H1 (cell line): ENCODE measurements at regions not wholly inside any gene's neighbourhood (a gene's known extent, or its start where the extent isn't known, plus 50 kb on each side); places are given as distances from the start of the nearest gene placed in this dataset.

Experiments
- BACH1 ChIP-seq: IDR thresholded peaks from 2 replicates; pipeline ENCODE4 v1.6.1; 2012; ENCODE audit warnings: low read length, improper control_type of control experiment
- CBX5 ChIP-seq: fragments of 300-800, 300-1000 bp; sonication (generic); IDR thresholded peaks from 2 replicates; pipeline ENCODE4 v1.7.1; 2016; ENCODE audit warnings: antibody characterized with exemption, low read length, low read depth
- CTBP2 ChIP-seq: IDR thresholded peaks from 2 replicates; pipeline ENCODE4 v1.7.0; 2011; ENCODE audit warnings: borderline replicate concordance, mild to moderate bottlenecking, moderate library complexity, mixed read lengths, low read length; ENCODE audit not compliant: insufficient read depth, insufficient read length
- EP300 ChIP-seq, 2 experiments: IDR thresholded peaks; 1 replicate in 1 of 2; 2 replicates in 1 of 2; pipeline ENCODE4 v1.6.1; 2011 to 2012; ENCODE audit warnings: low read depth in 2 of 2, low read length in 2 of 2, mild to moderate bottlenecking in 2 of 2, borderline replicate concordance in 1 of 2, inconsistent platforms in 1 of 2, moderate library complexity in 1 of 2
- GTF2F1 ChIP-seq: IDR thresholded peaks from 2 replicates; pipeline ENCODE4 v1.6.1; 2012; ENCODE audit warnings: low read depth, low read length, improper control_type of control experiment, borderline replicate concordance
- SAP30 ChIP-seq: fragments of 300-600 bp; sonication (generic); IDR thresholded peaks from 2 replicates; pipeline ENCODE4 v1.7.1; 2012; ENCODE audit warnings: low read length, moderate library complexity, mild to moderate bottlenecking, inconsistent platforms; ENCODE audit not compliant: insufficient read depth, insufficient replicate concordance

GRCh38 chr15:97679106-97679688 lies 281.3 kb upstream of the ARRDC4 start (continued):
- TF ChIP-seq BACH1 = no peak
- TF ChIP-seq GTF2F1 = no peak
- no peak for TF ChIP-seq EP300 (IDR thresholded peaks at IDR 0.05; ENCODE audit: borderline replicate concordance in 1 of 2, low read depth in 2 of 2, low read length in 2 of 2)
- no peak for TF ChIP-seq CBX5
- no peak for TF ChIP-seq SAP30
- TF ChIP-seq CTBP2 = no peak
